ENCODE measurements at regions not wholly inside any gene's neighbourhood (a gene's known extent, or its start where the extent isn't known, plus 50 kb on each side); places are given as distances from the start of the nearest gene placed in this dataset.

GRCh38 chr7:121475806-121476205, 79.7 kb upstream of the FAM3C start:
- TF ChIP-seq, protein P1, sequence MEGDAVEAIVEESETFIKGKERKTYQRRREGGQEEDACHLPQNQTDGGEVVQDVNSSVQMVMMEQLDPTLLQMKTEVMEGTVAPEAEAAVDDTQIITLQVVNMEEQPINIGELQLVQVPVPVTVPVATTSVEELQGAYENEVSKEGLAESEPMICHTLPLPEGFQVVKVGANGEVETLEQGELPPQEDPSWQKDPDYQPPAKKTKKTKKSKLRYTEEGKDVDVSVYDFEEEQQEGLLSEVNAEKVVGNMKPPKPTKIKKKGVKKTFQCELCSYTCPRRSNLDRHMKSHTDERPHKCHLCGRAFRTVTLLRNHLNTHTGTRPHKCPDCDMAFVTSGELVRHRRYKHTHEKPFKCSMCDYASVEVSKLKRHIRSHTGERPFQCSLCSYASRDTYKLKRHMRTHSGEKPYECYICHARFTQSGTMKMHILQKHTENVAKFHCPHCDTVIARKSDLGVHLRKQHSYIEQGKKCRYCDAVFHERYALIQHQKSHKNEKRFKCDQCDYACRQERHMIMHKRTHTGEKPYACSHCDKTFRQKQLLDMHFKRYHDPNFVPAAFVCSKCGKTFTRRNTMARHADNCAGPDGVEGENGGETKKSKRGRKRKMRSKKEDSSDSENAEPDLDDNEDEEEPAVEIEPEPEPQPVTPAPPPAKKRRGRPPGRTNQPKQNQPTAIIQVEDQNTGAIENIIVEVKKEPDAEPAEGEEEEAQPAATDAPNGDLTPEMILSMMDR (IDR thresholded peaks at IDR 0.05; ENCODE audit: borderline replicate concordance, insufficient read depth, low read depth, low read length), result no peak
- H3K4me3 ChIP-seq (ENCODE audit: low read depth, low read length), result no peak overlapping the region

DNA sequence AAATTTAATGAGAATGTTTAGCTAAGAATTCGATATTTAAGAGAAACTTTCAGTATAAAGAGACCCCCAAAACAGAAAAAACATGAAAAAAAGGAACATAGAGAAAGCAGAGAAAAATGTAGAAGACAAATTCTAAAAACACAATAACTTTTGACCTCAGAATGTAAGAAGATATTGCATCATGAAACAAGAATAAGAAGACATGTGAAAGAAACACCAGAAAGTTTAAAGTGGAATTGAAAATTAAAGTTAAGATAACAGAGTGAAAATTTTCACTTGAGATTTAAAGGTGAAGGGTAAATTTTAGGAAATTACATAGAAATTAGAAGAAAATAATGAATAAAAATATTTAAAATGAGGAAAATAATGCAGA, 78.2 kb upstream of the FAM3C start:
- TF ChIP-seq, protein P1 (IDR thresholded peaks at IDR 0.05; ENCODE audit: borderline replicate concordance, insufficient read depth, low read depth, low read length), result no peak
- H3K4me3 ChIP-seq (ENCODE audit: low read depth, low read length), result no peak overlapping the region

- TF ChIP-seq, protein P1 (IDR thresholded peaks at IDR 0.05; ENCODE audit: borderline replicate concordance, insufficient read depth, low read depth, low read length), result no peak
- H3K4me3 ChIP-seq (ENCODE audit: low read depth, low read length), result no peak overlapping the region
Observed at GRCh38 chr7:121473645-121474300, 77.7 kb upstream of the FAM3C start.

DNA sequence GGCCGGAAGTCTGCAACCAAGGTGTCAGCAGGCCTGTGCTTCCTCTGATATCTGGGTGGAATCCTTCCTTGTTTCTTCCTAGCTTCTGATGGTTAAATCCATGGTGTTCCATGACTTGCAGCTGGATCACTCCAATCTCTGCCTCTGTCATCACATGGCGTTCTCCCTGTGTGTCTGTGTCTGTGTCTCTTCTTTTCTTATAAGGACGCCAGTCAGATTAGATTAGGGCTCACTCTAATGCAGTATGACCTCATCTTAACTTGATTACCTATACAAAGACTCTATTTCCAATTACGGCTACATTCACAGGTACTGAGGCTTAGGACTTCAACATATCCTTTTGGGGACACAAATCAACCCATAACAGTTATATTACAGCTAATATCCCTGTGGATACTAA, 70.3 kb upstream of the FAM3C start:
- TF ChIP-seq, protein P1 (IDR thresholded peaks at IDR 0.05; ENCODE audit: borderline replicate concordance, insufficient read depth, low read depth, low read length), result no peak
- no peak overlapping the region for H3K4me3 ChIP-seq (ENCODE audit: low read depth, low read length)

GRCh38 chr7:121459148-121459547, 63.0 kb upstream of the FAM3C start:
- TF ChIP-seq, protein P1 (IDR thresholded peaks at IDR 0.05; ENCODE audit: borderline replicate concordance, insufficient read depth, low read depth, low read length), result no peak

DNA sequence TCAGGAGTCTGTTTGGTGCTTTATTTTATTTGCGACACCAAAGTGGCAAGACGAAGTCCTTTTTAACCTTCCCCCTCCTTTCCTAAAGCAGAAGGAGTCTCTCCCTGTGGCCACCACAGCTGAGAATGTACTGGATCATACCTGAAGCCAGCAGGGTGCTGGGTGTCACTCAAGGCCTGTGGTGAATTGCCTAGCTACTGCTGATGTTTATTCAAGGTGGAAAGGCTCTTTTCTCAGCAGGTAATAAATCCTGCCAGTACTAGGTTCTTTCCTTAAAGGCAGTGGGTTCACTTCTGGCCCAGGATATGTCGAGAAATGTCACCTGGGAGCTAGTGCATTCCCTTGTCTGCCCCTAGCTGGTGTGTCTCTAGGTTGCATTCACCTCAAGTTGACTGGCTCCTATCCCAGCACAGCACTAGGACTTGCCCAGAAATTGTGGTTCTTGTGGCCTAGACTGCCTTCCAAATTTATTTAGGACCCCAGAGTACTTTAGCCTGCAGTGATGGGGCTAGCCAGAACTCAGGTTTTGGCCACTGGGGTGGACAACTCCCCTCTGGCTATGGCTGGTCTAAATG, 60.8 kb upstream of the FAM3C start:
- no peak overlapping the region for H3K4me3 ChIP-seq (ENCODE audit: low read depth, low read length)
- TF ChIP-seq, protein P1 (IDR thresholded peaks at IDR 0.05; ENCODE audit: borderline replicate concordance, insufficient read depth, low read depth, low read length), result no peak

More at GRCh38 chr7:121459148-121459547, 63.0 kb upstream of the FAM3C start:
- H3K4me3 ChIP-seq (ENCODE audit: low read depth, low read length), result no peak overlapping the region

- TF ChIP-seq, protein P1 (IDR thresholded peaks at IDR 0.05; ENCODE audit: borderline replicate concordance, insufficient read depth, low read depth, low read length), result no peak
- H3K4me3 ChIP-seq (ENCODE audit: low read depth, low read length), result no peak overlapping the region
Observed at GRCh38 chr7:121456015-121456414, 59.9 kb upstream of the FAM3C start.
